ENCODE measurements at regions not wholly inside any gene's neighbourhood (a gene's known extent, or its start where the extent isn't known, plus 50 kb on each side); places are given as distances from the start of the nearest gene placed in this dataset.

DNA sequence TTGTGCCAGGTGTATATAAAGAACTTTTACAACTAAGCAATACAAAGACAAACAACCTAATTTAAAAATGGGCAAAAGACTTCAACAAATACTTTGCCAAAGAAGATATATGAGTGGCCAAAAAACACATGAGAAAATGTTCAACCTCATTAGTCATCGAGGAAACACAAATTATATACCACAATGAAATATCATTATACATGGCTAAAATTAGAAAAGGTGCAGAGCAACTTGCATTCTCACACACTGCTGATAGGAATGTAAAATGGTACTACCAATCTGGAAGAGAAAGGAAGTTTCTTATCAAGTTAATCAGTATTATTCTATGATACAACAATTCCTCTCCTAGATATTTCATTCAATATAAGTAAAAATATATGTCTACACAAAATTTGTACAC is 131.6 kb upstream of the FRMD6 start:
- no peak for ATAC-seq
- Histone ChIP-seq H3K4me1 (no peaks in the 10 kb centered on the region), H3K4me3 (no peak overlapping the region), H3K27ac (no peak overlapping the region), H3K36me3 (no peaks in the 10 kb centered on the region), H3K27me3 (no peaks in the 10 kb centered on the region), H3K9me3 (no peaks in the 10 kb centered on the region)
- intact Hi-C loops (cut with DNase I) = no loop called here
- no peak for DNase-seq
- TF ChIP-seq, protein P1, sequence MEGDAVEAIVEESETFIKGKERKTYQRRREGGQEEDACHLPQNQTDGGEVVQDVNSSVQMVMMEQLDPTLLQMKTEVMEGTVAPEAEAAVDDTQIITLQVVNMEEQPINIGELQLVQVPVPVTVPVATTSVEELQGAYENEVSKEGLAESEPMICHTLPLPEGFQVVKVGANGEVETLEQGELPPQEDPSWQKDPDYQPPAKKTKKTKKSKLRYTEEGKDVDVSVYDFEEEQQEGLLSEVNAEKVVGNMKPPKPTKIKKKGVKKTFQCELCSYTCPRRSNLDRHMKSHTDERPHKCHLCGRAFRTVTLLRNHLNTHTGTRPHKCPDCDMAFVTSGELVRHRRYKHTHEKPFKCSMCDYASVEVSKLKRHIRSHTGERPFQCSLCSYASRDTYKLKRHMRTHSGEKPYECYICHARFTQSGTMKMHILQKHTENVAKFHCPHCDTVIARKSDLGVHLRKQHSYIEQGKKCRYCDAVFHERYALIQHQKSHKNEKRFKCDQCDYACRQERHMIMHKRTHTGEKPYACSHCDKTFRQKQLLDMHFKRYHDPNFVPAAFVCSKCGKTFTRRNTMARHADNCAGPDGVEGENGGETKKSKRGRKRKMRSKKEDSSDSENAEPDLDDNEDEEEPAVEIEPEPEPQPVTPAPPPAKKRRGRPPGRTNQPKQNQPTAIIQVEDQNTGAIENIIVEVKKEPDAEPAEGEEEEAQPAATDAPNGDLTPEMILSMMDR (IDR thresholded peaks at IDR 0.05) = no peak

GRCh38 chr14:51521764-51522163 is 129.9 kb upstream of the FRMD6 start:
- Histone ChIP-seq H3K36me3 (no peaks in the 10 kb centered on the region), H3K4me1 (no peaks in the 10 kb centered on the region), H3K4me3 (no peak overlapping the region), H3K27me3 (no peaks in the 10 kb centered on the region), H3K27ac (no peak overlapping the region), H3K9me3 (no peaks in the 10 kb centered on the region)
- TF ChIP-seq, protein P1 (IDR thresholded peaks at IDR 0.05) = no peak
- intact Hi-C loops (cut with DNase I) = no loop called here
- DNase-seq (no peak), ATAC-seq (no peak)

DNA sequence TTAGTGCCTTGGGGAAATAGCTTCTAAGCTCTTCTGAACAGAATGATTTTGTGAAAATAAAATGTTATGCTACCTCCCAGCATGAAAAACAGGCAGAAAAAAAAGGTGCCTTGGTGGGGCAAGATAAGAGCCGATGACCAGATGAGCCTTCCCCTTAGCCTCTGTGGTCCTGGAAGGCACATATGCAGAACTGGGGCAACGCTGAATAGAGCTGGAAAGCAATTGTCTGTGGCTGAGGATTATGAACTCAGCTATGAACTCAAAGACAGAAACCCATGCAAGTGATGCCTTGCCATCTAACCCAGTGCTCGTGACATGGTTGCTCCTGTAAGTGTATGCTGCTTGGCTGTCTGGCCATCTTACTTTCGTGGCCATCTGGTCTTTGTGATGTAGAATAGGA is 128.5 kb upstream of the FRMD6 start:
- Histone ChIP-seq H3K27me3 (no peaks in the 10 kb centered on the region), H3K36me3 (no peaks in the 10 kb centered on the region), H3K4me3 (no peak overlapping the region), H3K27ac (no peak overlapping the region), H3K4me1 (no peaks in the 10 kb centered on the region), H3K9me3 (no peaks in the 10 kb centered on the region)
- ATAC-seq = no peak
- DNase-seq = no peak
- TF ChIP-seq, protein P1 (IDR thresholded peaks at IDR 0.05) = no peak
- intact Hi-C loops (cut with DNase I) = no loop called here

GRCh38 chr14:51525739-51526138 is 126.0 kb upstream of the FRMD6 start:
- TF ChIP-seq, protein P1 (IDR thresholded peaks at IDR 0.05) = no peak
- DNase-seq (no peak), ATAC-seq (no peak)
- Histone ChIP-seq H3K4me1 (no peaks in the 10 kb centered on the region), H3K27me3 (no peaks in the 10 kb centered on the region), H3K36me3 (no peaks in the 10 kb centered on the region), H3K4me3 (no peak overlapping the region), H3K9me3 (no peaks in the 10 kb centered on the region), H3K27ac (no peak overlapping the region)
- intact Hi-C loops (cut with DNase I) = no loop called here

DNA sequence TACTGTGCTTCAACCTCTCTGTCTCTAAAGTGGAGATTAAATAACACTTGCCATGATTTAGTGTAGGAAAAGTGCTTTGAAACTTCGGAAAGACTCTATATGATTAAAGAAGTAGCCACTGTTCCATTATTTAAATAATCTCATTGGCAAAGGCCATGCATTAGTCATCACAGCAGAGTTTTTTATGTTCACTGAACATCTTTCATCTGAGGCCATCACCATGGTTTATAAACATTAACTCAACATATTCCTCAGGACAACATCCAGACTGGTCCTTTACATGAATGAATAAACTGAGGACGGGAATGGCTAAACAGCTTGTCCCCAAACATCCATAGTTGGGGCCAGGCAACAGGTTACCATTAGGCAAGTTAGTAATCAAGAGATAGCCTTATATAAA is 124.6 kb upstream of the FRMD6 start:
- DNase-seq (no peak), ATAC-seq (no peak)
- no peak overlapping the region for H3K27ac ChIP-seq
- intact Hi-C loops (cut with DNase I) = no loop called here
- H3K4me3 ChIP-seq = no peak overlapping the region
- H3K4me1 ChIP-seq = no peaks in the 10 kb centered on the region
- no peaks in the 10 kb centered on the region for H3K27me3 ChIP-seq
- H3K9me3 ChIP-seq = no peaks in the 10 kb centered on the region
- TF ChIP-seq, protein P1 (IDR thresholded peaks at IDR 0.05) = no peak
- H3K36me3 ChIP-seq = no peaks in the 10 kb centered on the region

All from left lung (tissue), 4 donors.